ENCODE measurements at regions not wholly inside any gene's neighbourhood (a gene's known extent, or its start where the extent isn't known, plus 50 kb on each side); places are given as distances from the start of the nearest gene placed in this dataset.

DNA sequence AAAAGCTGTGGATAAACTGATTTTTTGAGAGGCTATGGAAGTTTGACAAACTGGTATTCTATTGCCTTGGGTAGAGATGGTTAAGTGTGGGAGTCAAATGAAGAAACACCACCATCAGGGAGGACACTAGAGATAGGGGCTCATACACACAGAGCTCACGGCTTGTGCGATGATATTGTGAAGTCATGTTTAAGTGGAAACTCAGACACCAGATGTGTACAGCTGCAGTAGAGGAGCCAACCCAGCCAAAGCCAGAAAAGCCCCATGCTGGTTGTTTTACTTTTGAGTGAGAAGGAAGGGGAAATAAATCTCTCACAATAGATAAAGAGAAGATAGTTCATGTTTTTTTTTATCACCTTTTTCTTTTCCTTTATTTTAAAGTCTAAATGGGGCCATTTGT, 377.7 kb downstream of the DMRT2 start:
- no peaks in the 10 kb centered on the region for H3F3A ChIP-seq (ENCODE audit: insufficient read depth)
- H3K36me3 ChIP-seq (ENCODE audit: low read length), result no peaks in the 10 kb centered on the region
- no peak overlapping the region for H3K4me3 ChIP-seq (ENCODE audit: insufficient read depth, low read length, poor library complexity, severe bottlenecking)
- TF ChIP-seq, protein P1, sequence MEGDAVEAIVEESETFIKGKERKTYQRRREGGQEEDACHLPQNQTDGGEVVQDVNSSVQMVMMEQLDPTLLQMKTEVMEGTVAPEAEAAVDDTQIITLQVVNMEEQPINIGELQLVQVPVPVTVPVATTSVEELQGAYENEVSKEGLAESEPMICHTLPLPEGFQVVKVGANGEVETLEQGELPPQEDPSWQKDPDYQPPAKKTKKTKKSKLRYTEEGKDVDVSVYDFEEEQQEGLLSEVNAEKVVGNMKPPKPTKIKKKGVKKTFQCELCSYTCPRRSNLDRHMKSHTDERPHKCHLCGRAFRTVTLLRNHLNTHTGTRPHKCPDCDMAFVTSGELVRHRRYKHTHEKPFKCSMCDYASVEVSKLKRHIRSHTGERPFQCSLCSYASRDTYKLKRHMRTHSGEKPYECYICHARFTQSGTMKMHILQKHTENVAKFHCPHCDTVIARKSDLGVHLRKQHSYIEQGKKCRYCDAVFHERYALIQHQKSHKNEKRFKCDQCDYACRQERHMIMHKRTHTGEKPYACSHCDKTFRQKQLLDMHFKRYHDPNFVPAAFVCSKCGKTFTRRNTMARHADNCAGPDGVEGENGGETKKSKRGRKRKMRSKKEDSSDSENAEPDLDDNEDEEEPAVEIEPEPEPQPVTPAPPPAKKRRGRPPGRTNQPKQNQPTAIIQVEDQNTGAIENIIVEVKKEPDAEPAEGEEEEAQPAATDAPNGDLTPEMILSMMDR (IDR thresholded peaks at IDR 0.05; ENCODE audit: insufficient read depth, low read length, poor library complexity, severe bottlenecking), result no peak
- TF ChIP-seq EZH2phosphoT487 (conservative IDR thresholded peaks at IDR 0.05; ENCODE audit: low read length), result no peak
- no peaks in the 10 kb centered on the region for H3K27me3 ChIP-seq (ENCODE audit: low read length)
- no peaks in the 10 kb centered on the region for H3K9me2 ChIP-seq (replicated peaks; ENCODE audit: insufficient read depth, low read length)
- H3K79me2 ChIP-seq (ENCODE audit: insufficient read depth, low read length), result no peaks in the 10 kb centered on the region
- H4K20me1 ChIP-seq (ENCODE audit: low read depth, low read length), result no peaks in the 10 kb centered on the region
- H3K9me3 ChIP-seq (ENCODE audit: insufficient read depth, low read length), result no peaks in the 10 kb centered on the region
- no peak overlapping the region for H3K27ac ChIP-seq (ENCODE audit: low read depth, low read length)
- no peak overlapping the region for H2AFZ ChIP-seq (ENCODE audit: low read depth, low read length, severe bottlenecking)
- no peak overlapping the region for H3K4me2 ChIP-seq (ENCODE audit: low read depth, low read length, poor library complexity, severe bottlenecking)
- no peak overlapping the region for H3K9ac ChIP-seq (ENCODE audit: low read length)

- Histone ChIP-seq H3K79me2 (ENCODE audit: insufficient read depth, low read length) (no peaks in the 10 kb centered on the region), H3K9me3 (ENCODE audit: insufficient read depth, low read length) (no peaks in the 10 kb centered on the region), H3K27me3 (ENCODE audit: low read length) (no peaks in the 10 kb centered on the region), H2AFZ (ENCODE audit: low read depth, low read length, severe bottlenecking) (no peak overlapping the region), H3K9ac (ENCODE audit: low read length) (no peak overlapping the region), H3K27ac (ENCODE audit: low read depth, low read length) (no peak overlapping the region), H3K4me3 (ENCODE audit: insufficient read depth, low read length, poor library complexity, severe bottlenecking) (no peak overlapping the region), H3K9me2 (replicated peaks; ENCODE audit: insufficient read depth, low read length) (no peaks in the 10 kb centered on the region), H4K20me1 (ENCODE audit: low read depth, low read length) (no peaks in the 10 kb centered on the region), H3K4me2 (ENCODE audit: low read depth, low read length, poor library complexity, severe bottlenecking) (no peak overlapping the region), H3K36me3 (ENCODE audit: low read length) (no peaks in the 10 kb centered on the region), H3F3A (ENCODE audit: insufficient read depth) (no peaks in the 10 kb centered on the region)
- TF ChIP-seq EZH2phosphoT487 (conservative IDR thresholded peaks at IDR 0.05; ENCODE audit: low read length), result no peak
- TF ChIP-seq, protein P1 (IDR thresholded peaks at IDR 0.05; ENCODE audit: insufficient read depth, low read length, poor library complexity, severe bottlenecking), result no peak
These were observed 379.1 kb downstream of the DMRT2 start for GRCh38 chr9:1429297-1429696.

DNA sequence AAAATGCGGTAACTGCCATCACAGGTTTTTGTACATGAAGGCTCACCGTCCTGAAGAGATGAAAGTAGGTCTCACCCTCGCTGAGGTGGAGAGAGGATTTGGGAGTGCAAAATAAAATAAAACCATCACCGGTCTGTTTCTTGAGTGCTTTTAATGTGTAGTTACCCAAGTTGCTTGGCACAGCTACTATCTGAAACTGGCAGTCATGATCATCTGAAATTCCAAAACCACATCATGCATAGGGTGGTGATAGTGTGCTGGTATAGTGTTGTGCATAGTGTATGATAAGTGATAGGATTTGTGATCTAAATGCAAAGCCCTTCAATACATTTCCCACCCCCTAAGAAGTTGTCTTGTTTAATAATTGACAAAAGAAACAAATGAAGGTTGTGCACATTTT, 381.3 kb downstream of the DMRT2 start:
- Histone ChIP-seq H3K4me3 (ENCODE audit: insufficient read depth, low read length, poor library complexity, severe bottlenecking) (no peak overlapping the region), H3K9ac (ENCODE audit: low read length) (no peak overlapping the region), H4K20me1 (ENCODE audit: low read depth, low read length) (no peaks in the 10 kb centered on the region), H3K27me3 (ENCODE audit: low read length) (no peaks in the 10 kb centered on the region), H3K9me3 (ENCODE audit: insufficient read depth, low read length) (no peaks in the 10 kb centered on the region), H2AFZ (ENCODE audit: low read depth, low read length, severe bottlenecking) (no peak overlapping the region), H3K4me2 (ENCODE audit: low read depth, low read length, poor library complexity, severe bottlenecking) (no peak overlapping the region), H3K36me3 (ENCODE audit: low read length) (no peaks in the 10 kb centered on the region), H3K79me2 (ENCODE audit: insufficient read depth, low read length) (no peaks in the 10 kb centered on the region), H3K27ac (ENCODE audit: low read depth, low read length) (no peak overlapping the region), H3F3A (ENCODE audit: insufficient read depth) (no peaks in the 10 kb centered on the region), H3K9me2 (replicated peaks; ENCODE audit: insufficient read depth, low read length) (no peaks in the 10 kb centered on the region)
- TF ChIP-seq EZH2phosphoT487 (conservative IDR thresholded peaks at IDR 0.05; ENCODE audit: low read length), result no peak
- TF ChIP-seq, protein P1 (IDR thresholded peaks at IDR 0.05; ENCODE audit: insufficient read depth, low read length, poor library complexity, severe bottlenecking), result no peak
